ENCODE measurements at regions not wholly inside any gene's neighbourhood (a gene's known extent, or its start where the extent isn't known, plus 50 kb on each side); places are given as distances from the start of the nearest gene placed in this dataset.
"Not testable (repeated sequence)": the region's sequence is repeated elsewhere in the genome, so short reads cannot be mapped to it uniquely, and the experiment has no call there.

GRCh38 chr9:102650896-102651295 lies 344.2 kb upstream of the CYLC2 start:
- H3K9me3 ChIP-seq, result no peaks in the 10 kb centered on the region
- intact Hi-C loops (cut with DNase I; ENCODE audit: low total_unique reads), result no loop called here
- H3K4me3 ChIP-seq, result no peak overlapping the region
- no peak overlapping the region for H3K27ac ChIP-seq
- DNase-seq, result no peak
- H3K27me3 ChIP-seq, result no peaks in the 10 kb centered on the region
- H3K4me1 ChIP-seq, result no peaks in the 10 kb centered on the region
- no peaks in the 10 kb centered on the region for H3K36me3 ChIP-seq
- TF ChIP-seq, protein P1, sequence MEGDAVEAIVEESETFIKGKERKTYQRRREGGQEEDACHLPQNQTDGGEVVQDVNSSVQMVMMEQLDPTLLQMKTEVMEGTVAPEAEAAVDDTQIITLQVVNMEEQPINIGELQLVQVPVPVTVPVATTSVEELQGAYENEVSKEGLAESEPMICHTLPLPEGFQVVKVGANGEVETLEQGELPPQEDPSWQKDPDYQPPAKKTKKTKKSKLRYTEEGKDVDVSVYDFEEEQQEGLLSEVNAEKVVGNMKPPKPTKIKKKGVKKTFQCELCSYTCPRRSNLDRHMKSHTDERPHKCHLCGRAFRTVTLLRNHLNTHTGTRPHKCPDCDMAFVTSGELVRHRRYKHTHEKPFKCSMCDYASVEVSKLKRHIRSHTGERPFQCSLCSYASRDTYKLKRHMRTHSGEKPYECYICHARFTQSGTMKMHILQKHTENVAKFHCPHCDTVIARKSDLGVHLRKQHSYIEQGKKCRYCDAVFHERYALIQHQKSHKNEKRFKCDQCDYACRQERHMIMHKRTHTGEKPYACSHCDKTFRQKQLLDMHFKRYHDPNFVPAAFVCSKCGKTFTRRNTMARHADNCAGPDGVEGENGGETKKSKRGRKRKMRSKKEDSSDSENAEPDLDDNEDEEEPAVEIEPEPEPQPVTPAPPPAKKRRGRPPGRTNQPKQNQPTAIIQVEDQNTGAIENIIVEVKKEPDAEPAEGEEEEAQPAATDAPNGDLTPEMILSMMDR (IDR thresholded peaks at IDR 0.05), result no peak

GRCh38 chr9:102642651-102643050 lies 352.5 kb upstream of the CYLC2 start:
- H3K36me3 ChIP-seq, result no peaks in the 10 kb centered on the region
- no peaks in the 10 kb centered on the region for H3K27me3 ChIP-seq
- H3K9me3 ChIP-seq, result no peaks in the 10 kb centered on the region
- no peak for DNase-seq
- H3K27ac ChIP-seq, result no peak overlapping the region
- TF ChIP-seq, protein P1 (IDR thresholded peaks at IDR 0.05), result no peak
- H3K4me1 ChIP-seq, result no peaks in the 10 kb centered on the region
- H3K4me3 ChIP-seq, result no peak overlapping the region
- intact Hi-C loops (cut with DNase I; ENCODE audit: low total_unique reads), result no loop called here

GRCh38 chr9:102631559-102631958 lies 363.6 kb upstream of the CYLC2 start:
- no peak for DNase-seq
- no peak overlapping the region for H3K27ac ChIP-seq
- H3K36me3 ChIP-seq, result no peaks in the 10 kb centered on the region
- no peak overlapping the region for H3K4me3 ChIP-seq
- H3K27me3 ChIP-seq, result no peaks in the 10 kb centered on the region
- peaks cover 0 to 9% (median 7%) of the 10 kb centered on the region in 3 donors for H3K9me3 ChIP-seq
- TF ChIP-seq, protein P1 (IDR thresholded peaks at IDR 0.05), result no peak
- intact Hi-C loops (cut with DNase I; ENCODE audit: low total_unique reads), result no loop called here
- no peaks in the 10 kb centered on the region for H3K4me1 ChIP-seq

DNA sequence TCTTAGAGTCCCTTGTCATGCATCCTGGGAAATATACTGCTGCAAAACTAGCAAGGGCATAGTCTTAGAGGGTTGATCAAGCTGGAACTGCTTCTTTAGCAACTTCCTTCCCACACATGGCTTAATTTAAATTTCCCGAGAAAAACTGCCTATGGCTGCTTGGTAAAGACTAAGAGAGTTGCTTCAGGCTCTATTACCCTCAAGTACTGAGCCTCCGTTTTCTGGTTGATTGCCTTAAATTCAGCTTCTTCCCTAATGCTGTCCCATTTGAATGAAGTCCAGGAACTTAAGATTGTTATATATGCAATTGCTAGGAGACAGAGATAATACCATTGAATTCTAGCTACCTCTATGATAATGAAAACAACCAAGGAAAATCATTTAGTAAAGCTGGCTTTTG lies 385.7 kb upstream of the CYLC2 start:
- intact Hi-C loops (cut with DNase I; ENCODE audit: low total_unique reads), result no loop called here
- no peak for DNase-seq
- TF ChIP-seq, protein P1 (IDR thresholded peaks at IDR 0.05), result no peak
- H3K4me3 ChIP-seq, result no peak overlapping the region
- H3K27ac ChIP-seq, result no peak overlapping the region
- H3K4me1 ChIP-seq, result no peaks in the 10 kb centered on the region
- no peaks in the 10 kb centered on the region for H3K27me3 ChIP-seq
- no peaks in the 10 kb centered on the region for H3K36me3 ChIP-seq
- H3K9me3 ChIP-seq, result peaks cover 0 to 6% (median 4%) of the 10 kb centered on the region in 3 donors

DNA sequence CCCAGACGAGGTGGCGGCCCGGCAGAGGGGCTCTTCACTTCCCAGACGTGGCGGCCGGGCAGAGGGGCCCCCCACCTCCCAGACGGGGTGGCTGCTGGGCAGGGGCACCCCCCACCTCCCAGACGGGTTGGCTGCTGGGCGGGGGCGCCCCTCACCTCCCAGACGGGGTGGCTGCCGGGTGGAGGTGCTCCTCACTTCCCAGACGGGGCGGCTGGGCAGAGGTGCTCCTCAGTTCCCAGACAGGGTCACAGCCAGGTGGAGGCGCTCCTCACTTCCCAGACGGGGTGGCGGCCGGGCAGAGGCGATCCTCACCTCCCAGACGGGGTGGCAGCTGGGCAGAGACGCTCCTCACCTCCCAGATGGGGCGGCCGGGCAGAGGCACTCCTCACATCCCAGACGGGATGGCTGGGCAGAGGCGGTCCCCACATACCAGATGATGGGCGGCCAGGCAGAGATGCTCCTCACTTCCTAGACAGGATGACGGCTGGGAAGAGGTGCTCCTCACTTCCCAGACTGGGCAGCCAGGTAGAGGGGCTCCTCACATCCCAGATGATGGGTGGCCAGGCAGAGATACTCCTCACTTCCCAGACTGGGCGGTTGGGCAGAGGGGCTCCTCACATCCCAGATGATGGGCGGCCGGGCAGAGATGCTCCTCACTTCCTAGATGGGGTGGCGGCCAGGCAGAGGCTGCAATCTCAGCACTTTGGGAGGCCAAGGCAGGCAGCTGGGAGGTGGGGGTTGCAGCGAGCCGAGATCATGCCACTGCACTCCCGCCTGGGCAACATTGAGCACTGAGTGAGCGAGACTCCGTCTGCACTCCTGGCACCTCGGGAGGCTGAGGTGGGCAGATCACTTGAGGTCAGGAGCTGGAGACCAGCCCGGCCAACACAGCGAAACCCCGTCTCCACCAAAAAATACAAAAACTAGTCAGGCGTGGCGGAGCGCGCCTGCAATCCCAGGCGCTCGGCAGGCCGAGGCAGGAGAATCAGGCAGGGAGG lies 391.6 kb upstream of the CYLC2 start:
- DNase-seq; H3K27me3 ChIP-seq; H3K4me1 ChIP-seq; H3K4me3 ChIP-seq; H3K36me3 ChIP-seq; intact Hi-C loops (cut with DNase I; ENCODE audit: low total_unique reads); H3K27ac ChIP-seq: not testable (repeated sequence)
- H3K9me3 ChIP-seq, result peaks cover 0 to 23% (median 21%) of the 10 kb centered on the region in 3 donors

DNA sequence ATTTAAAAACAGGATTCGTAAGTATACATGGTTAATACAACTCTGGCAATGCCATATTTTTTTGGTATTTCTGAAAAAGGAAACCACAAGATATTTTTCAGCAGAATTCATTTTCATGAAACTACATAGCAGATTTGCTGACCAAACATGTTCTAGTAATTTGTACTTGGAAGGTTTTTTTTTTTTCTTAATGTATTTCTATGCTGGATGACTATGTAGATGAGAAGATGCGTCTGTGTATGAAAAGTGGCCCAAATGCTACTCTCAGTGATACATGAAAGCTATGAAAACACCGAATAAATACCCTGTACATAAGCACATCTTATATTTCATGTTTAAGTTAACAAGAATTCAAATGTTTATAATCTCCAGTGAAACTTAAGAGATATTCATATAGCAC lies 400.9 kb upstream of the CYLC2 start:
- Histone ChIP-seq H3K36me3 (no peaks in the 10 kb centered on the region), H3K4me1 (no peaks in the 10 kb centered on the region), H3K9me3 (no peaks in the 10 kb centered on the region), H3K27me3 (no peaks in the 10 kb centered on the region), H3K4me3 (no peak overlapping the region), H3K27ac (no peak overlapping the region)
- TF ChIP-seq, protein P1 (IDR thresholded peaks at IDR 0.05), result no peak
- intact Hi-C loops (cut with DNase I; ENCODE audit: low total_unique reads), result no loop called here
- DNase-seq, result no peak

Measured in tibial artery (tissue), 4 donors.